GM21619 (cell line): ENCODE measurements at regions not wholly inside any gene's neighbourhood (a gene's known extent, or its start where the extent isn't known, plus 50 kb on each side); places are given as distances from the start of the nearest gene placed in this dataset.
"Not testable (repeated sequence)": the region's sequence is repeated elsewhere in the genome, so short reads cannot be mapped to it uniquely, and the experiment has no call there.

Source experiments
- ATAC-seq: cut with Tn5 transposase; IDR thresholded peaks from one replicate; pipeline ENCODE4 v1.9.1; 2021; ENCODE audit not compliant: unreplicated experiment

DNA sequence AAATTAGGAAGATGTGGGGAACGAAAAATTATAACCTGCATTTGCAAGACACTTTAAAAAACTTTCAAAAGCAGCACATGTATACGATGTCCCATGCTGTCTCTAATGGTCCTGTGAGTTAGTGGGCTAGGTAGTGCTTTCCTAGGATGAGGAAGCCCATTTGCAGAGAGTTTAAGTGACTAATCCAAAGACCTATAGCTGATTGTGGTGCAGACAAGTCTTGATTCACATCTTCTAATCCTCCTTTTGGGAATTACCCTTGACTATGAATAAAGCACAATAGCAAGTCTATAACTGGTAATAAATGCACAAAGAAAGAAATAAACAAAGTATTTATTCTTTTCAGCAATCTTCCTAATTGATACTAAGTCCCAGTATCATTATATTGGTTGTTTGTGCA, 234.6 kb upstream of the FANCL start:
- no peak for ATAC-seq

- ATAC-seq: no peak
These were observed 232.0 kb upstream of the FANCL start for GRCh38 chr2:58473165-58473564.

DNA sequence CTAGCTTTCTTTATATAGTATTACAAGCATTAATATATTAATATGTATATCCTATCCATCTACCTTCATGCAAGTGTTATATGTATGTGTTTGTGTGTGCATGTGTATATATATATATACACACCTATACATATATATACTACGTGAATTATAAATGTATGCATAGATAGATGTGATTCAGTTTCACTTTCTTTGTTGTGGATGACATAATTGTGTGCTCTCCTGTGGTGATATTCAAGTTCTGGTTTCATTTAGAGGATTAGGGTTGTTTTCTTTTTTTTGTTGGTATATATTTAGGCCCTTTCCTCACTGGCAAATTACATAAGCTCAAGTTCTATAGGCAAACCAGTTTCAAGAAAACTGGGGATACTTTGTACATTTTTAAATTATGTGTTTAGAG, 225.7 kb upstream of the FANCL start:
- peak; percentile 64 for ATAC-seq

GRCh38 chr2:58466021-58466420, 224.9 kb upstream of the FANCL start:
- not testable (repeated sequence) for ATAC-seq

- ATAC-seq: no peak
These were observed 219.5 kb upstream of the FANCL start for GRCh38 chr2:58460670-58461069.

DNA sequence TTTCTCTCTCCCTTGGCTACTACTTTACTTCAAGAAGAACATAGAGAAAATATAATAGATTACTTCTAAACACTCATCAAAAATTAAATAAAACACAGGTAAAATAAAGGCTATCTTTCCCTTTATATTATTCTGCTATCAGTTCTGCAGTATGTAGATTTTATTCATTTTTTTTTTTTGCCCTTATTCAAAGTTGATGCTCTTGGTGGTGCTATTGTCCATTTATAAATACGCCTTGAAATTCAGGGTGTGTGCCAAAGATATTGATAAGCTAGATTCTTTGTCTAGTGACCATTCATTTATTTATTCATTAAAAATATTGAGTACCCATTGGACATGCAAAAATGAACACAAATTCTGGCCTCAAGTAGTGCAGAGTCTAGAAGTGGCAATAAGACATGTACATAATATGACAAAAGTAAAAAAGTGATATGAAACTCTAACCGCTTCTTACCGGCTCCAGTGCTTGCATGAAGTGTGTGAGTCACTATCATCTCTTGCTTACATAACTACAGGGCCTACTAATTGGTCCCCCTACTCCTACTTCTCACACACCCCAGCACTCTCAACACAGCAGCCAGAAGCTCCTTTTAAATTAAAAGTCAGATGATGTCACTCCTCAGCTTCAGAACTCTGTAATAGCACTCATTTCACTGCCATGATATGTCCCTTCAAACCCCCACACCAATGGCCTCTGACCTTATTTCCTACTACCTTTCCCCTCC, 208.3 kb upstream of the FANCL start:
- ATAC-seq: peak; percentile 87

DNA sequence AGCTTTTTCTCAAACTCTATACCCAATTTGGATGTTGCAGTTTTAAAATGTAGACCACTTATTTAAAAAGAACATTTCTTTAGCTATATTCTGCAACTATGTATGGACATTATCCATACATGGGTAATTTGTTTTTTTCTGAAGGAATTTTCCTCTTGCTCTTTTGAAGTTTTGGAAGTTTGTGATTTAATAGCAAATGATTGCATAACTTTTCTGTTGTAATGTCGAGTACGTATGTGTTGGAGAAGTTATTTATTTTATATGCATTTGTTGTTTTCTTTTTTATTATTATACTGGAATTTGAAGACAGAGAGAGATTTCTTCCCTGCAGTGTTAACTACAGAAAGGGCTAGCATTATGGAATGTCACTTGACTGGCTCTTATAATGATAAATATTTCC, 207.7 kb upstream of the FANCL start:
- no peak for ATAC-seq

GRCh38 chr2:58448065-58448507, 207.0 kb upstream of the FANCL start:
- peak; percentile 65 for ATAC-seq

DNA sequence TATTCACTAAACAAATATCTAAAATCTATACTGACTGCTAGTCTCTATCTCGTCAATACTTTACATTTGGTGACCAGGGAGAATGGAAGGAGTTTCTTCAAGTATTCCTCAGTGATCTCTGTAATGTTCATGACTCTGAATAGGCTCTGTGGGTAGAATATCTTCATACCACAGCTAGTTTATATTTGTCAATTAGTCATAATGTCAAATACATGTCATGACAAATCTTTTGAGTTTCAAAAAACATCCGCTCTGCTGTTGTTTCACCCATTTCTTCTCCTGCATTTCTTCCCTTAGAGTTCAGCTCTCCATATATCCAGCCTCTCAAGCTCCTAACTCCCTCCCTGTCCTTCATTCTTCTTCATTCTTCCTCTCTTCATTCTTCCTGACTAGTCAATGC, 206.5 kb upstream of the FANCL start:
- no peak for ATAC-seq

DNA sequence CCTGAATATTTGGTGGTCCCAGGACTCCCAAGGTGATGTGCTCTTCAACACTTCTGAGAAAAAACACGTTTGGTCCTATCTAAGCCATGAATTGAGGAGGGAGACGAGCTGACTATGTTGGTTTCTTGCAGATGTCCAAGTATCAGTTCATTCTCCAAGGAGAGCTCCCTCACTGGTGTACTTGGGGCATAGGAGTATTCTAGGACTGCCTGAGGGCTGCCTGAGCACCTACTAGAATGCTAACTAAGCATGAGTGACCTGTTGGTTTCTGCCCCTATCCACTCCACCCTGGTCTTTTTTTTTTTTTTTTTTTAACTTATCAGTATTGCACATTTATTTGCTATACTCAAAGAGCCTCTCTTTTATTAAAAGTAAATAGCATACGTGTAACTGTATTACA, 200.5 kb upstream of the FANCL start:
- ATAC-seq: no peak

- no peak for ATAC-seq
These were observed 195.7 kb upstream of the FANCL start for GRCh38 chr2:58436872-58437271.

- ATAC-seq: no peak
These were observed 194.1 kb upstream of the FANCL start for GRCh38 chr2:58435246-58435645.

- no peak for ATAC-seq
These were observed 193.6 kb upstream of the FANCL start for GRCh38 chr2:58434692-58435091.

DNA sequence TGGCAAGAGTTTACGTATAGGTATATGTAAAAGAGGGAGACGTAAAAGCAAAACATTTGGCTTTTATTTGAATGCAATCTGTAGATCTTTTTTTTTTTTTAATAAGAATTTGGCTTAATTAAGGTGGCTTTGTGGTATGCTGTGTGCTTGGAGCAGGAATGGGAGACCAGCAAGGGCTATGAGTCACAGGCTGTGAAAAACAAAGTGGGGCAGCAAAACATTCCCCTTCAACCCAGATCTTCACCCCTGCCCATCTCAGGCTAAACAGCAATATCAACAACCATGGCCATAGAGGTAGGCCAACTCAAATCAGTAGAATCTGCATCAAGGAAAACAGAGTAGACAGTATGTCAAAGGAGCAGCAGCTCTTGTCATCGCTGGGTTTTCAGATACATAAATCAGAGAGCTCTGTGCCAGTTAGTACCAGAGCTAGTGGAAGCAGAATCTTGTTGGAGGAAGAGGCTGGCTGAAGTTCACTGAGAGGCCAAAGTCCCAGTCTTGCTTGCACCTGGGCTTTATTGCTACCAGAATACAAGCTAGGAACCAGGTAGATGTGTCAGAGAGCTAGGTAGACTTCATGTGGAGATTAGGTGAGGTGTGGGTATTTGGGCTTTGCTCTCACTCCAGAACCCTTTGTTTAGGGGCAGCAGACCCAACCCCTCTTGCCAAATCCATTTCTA, 191.5 kb upstream of the FANCL start:
- no peak for ATAC-seq

GRCh38 chr2:58429014-58429875, 188.1 kb upstream of the FANCL start:
- ATAC-seq: no peak

DNA sequence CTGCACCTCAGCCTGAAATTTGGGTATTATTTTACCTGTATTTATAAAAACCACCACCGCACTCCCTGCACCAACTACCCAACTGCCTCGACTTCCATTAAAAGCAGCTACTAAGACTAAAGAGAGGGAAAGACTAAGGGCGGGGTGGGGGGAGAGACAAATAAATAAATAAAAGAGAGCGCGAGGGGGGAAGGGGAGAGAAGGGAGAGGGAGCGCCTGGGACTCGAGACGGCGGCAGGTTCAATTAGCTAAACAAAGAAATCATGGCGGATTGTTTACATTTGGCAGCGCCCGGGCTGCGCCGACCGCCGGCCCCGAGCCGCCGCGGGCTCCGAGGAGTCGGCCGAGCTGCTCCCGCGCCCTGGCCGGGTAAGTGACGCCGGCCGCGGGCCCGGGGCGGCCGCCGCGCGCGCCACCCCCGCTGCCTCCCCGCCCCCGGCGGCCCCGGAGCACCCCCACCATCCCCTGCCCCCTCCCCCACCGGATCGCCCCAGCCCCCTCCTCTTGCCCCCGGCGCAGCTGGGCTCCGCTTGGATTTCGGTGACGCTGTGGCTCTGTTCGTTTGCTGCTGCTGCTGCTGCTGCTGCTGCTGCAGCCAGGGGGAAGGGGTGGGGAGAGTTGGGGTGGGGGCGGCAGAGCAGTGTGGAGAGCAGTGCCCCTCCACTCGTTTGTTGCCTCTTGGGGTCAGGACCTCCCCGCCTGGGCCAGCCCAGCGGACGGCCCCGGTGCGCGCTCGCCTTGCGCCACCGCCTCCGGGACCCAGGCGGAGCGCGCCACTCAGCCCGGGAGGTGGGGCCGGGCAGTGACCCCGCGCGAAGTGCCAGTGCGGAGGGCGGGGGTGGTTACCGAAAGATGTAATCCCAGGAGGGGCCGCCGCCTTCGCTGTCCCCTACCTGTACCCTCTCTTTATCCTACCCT, 187.2 kb upstream of the FANCL start:
- no peak for ATAC-seq

DNA sequence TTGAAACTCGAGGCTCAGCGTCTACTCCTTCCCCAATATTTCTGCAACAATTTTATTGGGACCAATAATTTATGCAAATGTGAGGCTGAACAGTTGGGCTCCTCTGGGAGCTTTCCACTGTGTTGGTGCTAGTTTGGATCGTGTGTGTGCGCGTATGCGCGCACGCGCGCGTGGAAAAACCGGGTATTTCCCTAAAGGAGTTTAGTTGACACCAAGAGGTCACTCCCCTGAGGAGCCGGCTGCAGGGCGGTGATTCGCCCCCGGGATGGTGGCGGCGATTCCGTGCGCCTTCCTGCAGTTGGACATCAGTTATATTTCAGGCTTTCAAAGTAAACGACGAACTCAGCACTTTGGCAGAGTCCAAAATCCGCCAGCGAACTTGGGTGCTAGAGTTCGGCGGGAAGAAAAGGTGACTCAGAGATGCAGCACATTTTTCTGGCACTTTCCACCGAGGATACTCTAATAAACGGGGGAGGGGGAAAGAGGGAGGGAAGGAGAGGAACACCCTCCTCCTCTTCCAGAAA, 186.5 kb upstream of the FANCL start:
- no peak for ATAC-seq

DNA sequence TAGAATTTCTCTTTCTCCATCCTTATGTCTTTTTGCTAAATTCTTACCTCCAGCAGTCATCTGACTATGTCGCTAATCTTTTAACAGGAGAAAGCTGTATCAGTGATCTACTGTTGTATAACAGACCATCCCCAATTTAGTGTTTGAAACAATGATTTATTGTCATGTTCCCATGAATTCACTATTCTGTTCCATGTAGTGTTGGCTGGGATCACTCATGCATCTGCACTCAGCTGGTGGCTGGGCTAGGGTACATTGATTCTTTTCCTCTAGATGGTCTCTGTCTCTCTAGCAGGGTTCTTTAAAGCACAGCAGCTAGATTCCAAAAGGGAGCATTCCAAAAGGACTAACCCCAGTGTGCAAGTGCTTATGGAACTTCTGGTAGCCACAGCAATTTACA, 184.2 kb upstream of the FANCL start:
- ATAC-seq: no peak

GRCh38 chr2:58419983-58420382, 178.9 kb upstream of the FANCL start:
- ATAC-seq: no peak

GRCh38 chr2:58416696-58417095, 175.6 kb upstream of the FANCL start:
- no peak for ATAC-seq
